ENCODE measurements at regions not wholly inside any gene's neighbourhood (a gene's known extent, or its start where the extent isn't known, plus 50 kb on each side); places are given as distances from the start of the nearest gene placed in this dataset.

DNA sequence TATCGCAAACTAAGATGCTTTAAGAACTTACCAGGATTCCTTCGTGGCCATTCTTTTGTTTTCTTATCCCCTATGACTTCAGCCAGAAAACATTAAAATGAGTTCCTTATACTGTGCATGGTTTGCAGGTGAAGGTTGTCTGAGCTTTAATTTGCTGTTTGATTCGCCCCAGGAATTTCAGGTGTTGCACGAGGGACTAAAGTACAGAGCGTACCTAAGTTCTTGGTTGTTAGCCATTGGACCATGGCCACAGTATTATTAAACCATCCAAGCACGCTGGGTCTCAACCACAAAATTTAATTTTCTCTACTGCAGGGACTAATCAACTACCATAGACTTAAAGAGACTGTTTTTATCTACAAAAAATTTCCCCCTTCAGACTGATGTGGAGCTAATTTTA is 208.4 kb upstream of the MPDZ start:
- TF ChIP-seq RAD21 (conservative IDR thresholded peaks at IDR 0.05 in 1 of 2, IDR thresholded peaks at IDR 0.05 in 1 of 2) (no peak), NR3C1 (IDR thresholded peaks at IDR 0.05) (no peak), MYC (IDR thresholded peaks at IDR 0.05; ENCODE audit: borderline replicate concordance, low read length) (no peak)

Measured in A549 (cell line).